ENCODE measurements at regions not wholly inside any gene's neighbourhood (a gene's known extent, or its start where the extent isn't known, plus 50 kb on each side); places are given as distances from the start of the nearest gene placed in this dataset.

GRCh38 chr5:28473531-28474107 is 1435.2 kb upstream of the CDH9 start:
- Mint-ChIP-seq H3K36me3 (ENCODE audit: low read depth) (no peaks in the 10 kb centered on the region), H3K4me1 (no peaks in the 10 kb centered on the region), H3K27me3 (no peaks in the 10 kb centered on the region), H3K27ac (no peak overlapping the region), H3K4me3 (no peak overlapping the region), H3K9me3 (ENCODE audit: low read depth) (peaks cover 12% of the 10 kb centered on the region)
- POLR2A ChIA-PET, result no interaction called here
- ATAC-seq (no peak), DNase-seq (no peak)
- CTCF ChIA-PET, result no interaction called here
- intact Hi-C loops (cut with DNase I, micrococcal nuclease), result no loop called here

DNA sequence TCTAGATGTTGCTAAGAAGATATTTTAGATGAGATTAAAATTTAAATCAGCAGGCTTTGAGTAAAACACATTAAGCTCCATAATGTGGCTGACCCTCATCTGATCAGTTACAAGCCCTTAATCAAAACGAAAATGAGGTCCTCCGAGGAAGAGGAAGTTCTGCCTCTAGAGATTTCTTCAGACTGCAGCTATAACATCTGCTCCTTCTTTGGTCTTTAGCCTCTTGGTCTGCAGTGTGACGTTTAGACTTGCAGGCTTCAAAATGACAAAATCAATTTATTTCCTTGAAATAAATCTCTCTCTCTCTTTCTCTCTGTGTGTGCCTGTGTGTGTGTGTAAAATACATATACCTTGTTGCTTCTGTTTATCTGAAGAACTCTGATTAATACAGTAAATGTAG is 1429.8 kb upstream of the CDH9 start:
- Mint-ChIP-seq H3K27me3 (no peaks in the 10 kb centered on the region), H3K36me3 (ENCODE audit: low read depth) (no peaks in the 10 kb centered on the region), H3K27ac (no peak overlapping the region), H3K9me3 (ENCODE audit: low read depth) (peaks cover 15% of the 10 kb centered on the region), H3K4me1 (no peaks in the 10 kb centered on the region), H3K4me3 (no peak overlapping the region)
- ATAC-seq (no peak), DNase-seq (no peak)
- ChIA-PET POLR2A (no interaction called here), CTCF (no interaction called here)
- intact Hi-C loops (cut with DNase I, micrococcal nuclease), result no loop called here

DNA sequence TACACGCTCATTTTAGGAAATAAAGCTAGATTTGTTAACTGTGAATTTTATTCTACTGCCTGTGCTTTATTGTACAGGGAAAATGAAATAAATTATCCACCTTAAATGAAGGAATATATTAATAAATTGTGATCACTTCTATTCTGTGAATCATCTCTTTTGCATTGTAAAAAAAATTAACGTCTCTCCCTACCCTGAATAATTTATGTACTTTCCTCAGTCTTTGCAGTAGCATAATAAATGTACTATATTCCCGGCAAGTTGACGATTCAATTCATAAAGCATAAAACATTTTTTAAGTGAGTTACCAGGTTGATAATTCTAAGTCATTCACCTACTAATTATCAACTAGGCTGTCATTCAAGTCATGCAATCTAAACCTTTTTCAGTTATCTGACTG is 1425.3 kb upstream of the CDH9 start:
- no peaks in the 10 kb centered on the region for H3K4me1 Mint-ChIP-seq
- H3K4me3 Mint-ChIP-seq, result no peak overlapping the region
- CTCF ChIA-PET, result no interaction called here
- intact Hi-C loops (cut with DNase I, micrococcal nuclease), result no loop called here
- H3K9me3 Mint-ChIP-seq (ENCODE audit: low read depth), result peaks cover 14% of the 10 kb centered on the region
- DNase-seq (no peak), ATAC-seq (no peak)
- no peak overlapping the region for H3K27ac Mint-ChIP-seq
- H3K27me3 Mint-ChIP-seq, result no peaks in the 10 kb centered on the region
- POLR2A ChIA-PET, result no interaction called here
- no peaks in the 10 kb centered on the region for H3K36me3 Mint-ChIP-seq (ENCODE audit: low read depth)

GRCh38 chr5:28451483-28451882 is 1413.1 kb upstream of the CDH9 start:
- intact Hi-C loops (cut with DNase I, micrococcal nuclease), result no loop called here
- H3K36me3 Mint-ChIP-seq (ENCODE audit: low read depth), result no peaks in the 10 kb centered on the region
- ATAC-seq, result no peak
- H3K9me3 Mint-ChIP-seq (ENCODE audit: low read depth), result peaks cover 21% of the 10 kb centered on the region
- no peak overlapping the region for H3K4me3 Mint-ChIP-seq
- DNase-seq, result no peak
- CTCF ChIA-PET, result interaction anchor here (0.6 kb wide), 1 partner anchor 943 kb away, joined by 3 read pairs; no protein-coding TSS in a partner anchor
- H3K27me3 Mint-ChIP-seq, result no peaks in the 10 kb centered on the region
- H3K27ac Mint-ChIP-seq, result no peak overlapping the region
- POLR2A ChIA-PET, result no interaction called here
- no peaks in the 10 kb centered on the region for H3K4me1 Mint-ChIP-seq

DNA sequence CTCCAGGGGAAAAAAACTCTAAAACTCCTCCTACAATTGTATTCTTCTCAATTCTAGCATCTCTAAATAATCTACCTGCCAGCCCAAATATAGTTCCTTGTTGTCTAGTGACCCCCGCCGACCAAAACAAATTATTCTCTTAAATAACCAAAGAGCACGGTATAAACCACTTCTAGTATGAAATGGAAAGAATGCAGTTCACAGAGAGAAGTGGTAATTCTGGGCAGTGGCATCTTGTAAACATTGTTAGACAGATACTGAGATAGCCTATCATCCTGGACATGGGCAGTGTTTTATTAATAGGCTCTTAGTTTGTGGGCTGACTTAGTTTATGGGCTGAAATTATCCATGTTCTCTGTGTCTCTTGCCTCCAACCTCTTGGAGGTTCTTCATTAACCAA is 1412.6 kb upstream of the CDH9 start:
- ATAC-seq (no peak), DNase-seq (no peak)
- no peaks in the 10 kb centered on the region for H3K4me1 Mint-ChIP-seq
- H3K27ac Mint-ChIP-seq, result no peak overlapping the region
- ChIA-PET POLR2A (no interaction called here), CTCF (no interaction called here)
- no peaks in the 10 kb centered on the region for H3K27me3 Mint-ChIP-seq
- no peaks in the 10 kb centered on the region for H3K36me3 Mint-ChIP-seq (ENCODE audit: low read depth)
- intact Hi-C loops (cut with DNase I, micrococcal nuclease), result no loop called here
- no peak overlapping the region for H3K4me3 Mint-ChIP-seq
- peaks cover 21% of the 10 kb centered on the region for H3K9me3 Mint-ChIP-seq (ENCODE audit: low read depth)

DNA sequence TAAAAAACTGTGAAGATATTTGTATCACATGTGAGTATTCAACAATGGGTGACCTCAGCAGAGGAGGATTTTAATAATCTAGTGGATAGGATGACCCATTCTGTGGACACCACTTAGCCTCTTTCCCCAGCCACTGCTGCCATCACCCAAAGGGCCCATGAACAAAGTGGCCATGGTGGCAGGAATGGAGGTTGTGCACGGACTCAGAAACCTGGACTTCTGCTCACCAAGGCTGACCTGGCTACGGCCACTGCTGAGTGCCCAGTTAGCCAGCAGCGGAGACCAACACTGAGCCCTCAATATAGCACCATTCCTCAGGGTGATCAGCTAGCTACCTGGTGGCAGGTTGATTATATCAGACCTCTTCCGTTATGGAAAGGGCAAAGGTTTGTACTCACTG is 1410.4 kb upstream of the CDH9 start:
- ATAC-seq (no peak), DNase-seq (no peak)
- ChIA-PET POLR2A (no interaction called here), CTCF (no interaction called here)
- Mint-ChIP-seq H3K36me3 (ENCODE audit: low read depth) (no peaks in the 10 kb centered on the region), H3K4me3 (no peak overlapping the region), H3K27me3 (no peaks in the 10 kb centered on the region), H3K27ac (no peak overlapping the region), H3K4me1 (no peaks in the 10 kb centered on the region), H3K9me3 (ENCODE audit: low read depth) (peaks cover 21% of the 10 kb centered on the region)
- intact Hi-C loops (cut with DNase I, micrococcal nuclease), result no loop called here

DNA sequence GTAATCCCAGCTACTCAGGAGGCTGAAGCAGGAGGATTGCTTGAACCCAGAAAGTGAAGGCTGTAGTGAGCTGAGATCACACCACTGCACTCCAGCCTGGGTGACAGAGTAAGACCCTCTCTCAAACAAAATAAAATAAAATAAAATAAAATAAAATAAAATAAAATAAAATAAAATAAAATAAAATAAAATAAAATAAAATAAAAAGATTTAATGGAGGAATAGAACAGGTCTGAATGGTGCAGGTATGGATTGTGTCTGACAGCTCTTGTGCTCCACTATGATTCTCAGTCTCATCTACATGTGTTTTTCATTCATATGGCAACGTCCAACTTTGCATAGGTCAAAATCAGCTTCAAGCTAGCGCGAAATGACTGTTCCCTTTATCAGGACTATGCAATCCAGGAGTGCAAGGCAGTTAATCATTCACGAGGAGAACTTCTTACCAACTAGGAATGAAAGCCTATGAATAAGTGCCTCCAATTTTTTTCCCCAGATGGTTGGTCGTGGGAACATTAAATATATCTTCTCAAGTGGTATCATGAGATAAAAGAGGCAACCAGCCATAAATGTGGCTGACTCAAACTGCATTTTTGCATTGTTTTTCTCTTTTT is 1392.3 kb upstream of the CDH9 start:
- Mint-ChIP-seq H3K4me3 (no peak overlapping the region), H3K4me1 (no peaks in the 10 kb centered on the region), H3K27ac (no peak overlapping the region), H3K36me3 (ENCODE audit: low read depth) (no peaks in the 10 kb centered on the region), H3K27me3 (no peaks in the 10 kb centered on the region), H3K9me3 (ENCODE audit: low read depth) (peaks cover 18% of the 10 kb centered on the region)
- ATAC-seq (no peak), DNase-seq (no peak)
- ChIA-PET CTCF (no interaction called here), POLR2A (no interaction called here)
- intact Hi-C loops (cut with DNase I, micrococcal nuclease), result no loop called here

DNA sequence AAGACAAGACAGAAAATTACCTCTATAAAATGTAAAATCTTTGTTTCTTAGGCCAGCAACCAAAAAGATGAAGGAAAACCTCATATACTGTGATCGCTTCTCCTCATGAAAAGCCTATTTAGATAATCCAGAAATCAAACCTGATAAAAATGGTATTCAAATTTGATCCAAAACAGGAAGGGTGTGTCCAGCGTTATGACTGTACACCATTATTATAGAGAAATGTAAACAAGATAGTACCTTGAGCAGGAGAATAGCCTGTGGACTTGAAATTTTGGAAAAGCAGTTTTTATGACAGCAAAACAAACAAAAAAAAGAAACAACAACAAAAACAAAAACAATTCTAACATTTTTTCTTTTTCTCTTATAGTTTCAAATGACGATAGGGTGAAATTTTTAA is 1382.8 kb upstream of the CDH9 start:
- H3K36me3 Mint-ChIP-seq (ENCODE audit: low read depth), result no peaks in the 10 kb centered on the region
- no peak for ATAC-seq
- H3K27me3 Mint-ChIP-seq, result no peaks in the 10 kb centered on the region
- H3K4me3 Mint-ChIP-seq, result no peak overlapping the region
- ChIA-PET CTCF (no interaction called here), POLR2A (no interaction called here)
- H3K4me1 Mint-ChIP-seq, result no peaks in the 10 kb centered on the region
- peaks cover 22% of the 10 kb centered on the region for H3K9me3 Mint-ChIP-seq (ENCODE audit: low read depth)
- no peak overlapping the region for H3K27ac Mint-ChIP-seq
- intact Hi-C loops (cut with DNase I, micrococcal nuclease), result no loop called here
- no peak for DNase-seq

DNA sequence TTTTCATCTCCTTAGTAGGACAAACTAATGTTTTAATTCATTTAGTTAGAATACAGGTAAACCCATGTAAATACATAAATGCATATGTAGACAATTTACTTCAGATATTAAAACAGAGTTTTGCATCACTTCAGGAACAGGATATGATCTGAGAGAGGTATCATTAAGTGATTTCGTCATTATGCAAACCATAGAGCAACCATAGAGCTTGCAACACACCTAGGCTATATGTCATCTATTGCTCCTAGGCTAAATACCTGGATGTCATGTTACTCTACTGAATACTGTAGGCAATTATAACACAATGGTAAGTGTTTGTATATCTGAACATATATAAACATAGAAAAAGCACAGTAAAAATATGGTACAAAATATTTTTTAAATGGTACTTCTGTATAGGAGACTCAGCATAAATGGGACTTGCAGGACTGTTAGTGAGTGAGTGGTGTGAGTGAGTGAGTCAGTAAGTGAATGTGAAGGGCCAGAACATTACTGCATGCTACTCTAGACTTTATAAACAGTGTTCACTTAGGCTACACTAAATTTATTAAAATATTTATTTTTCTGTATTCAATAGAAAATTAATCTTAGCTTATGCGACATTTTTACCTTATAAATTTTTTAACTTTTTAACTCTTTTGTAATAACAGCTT is 1377.5 kb upstream of the CDH9 start:
- H3K4me3 Mint-ChIP-seq, result no peak overlapping the region
- no peak for DNase-seq
- H3K4me1 Mint-ChIP-seq, result no peaks in the 10 kb centered on the region
- peaks cover 26% of the 10 kb centered on the region for H3K9me3 Mint-ChIP-seq (ENCODE audit: low read depth)
- H3K27ac Mint-ChIP-seq, result no peak overlapping the region
- ChIA-PET CTCF (no interaction called here), POLR2A (no interaction called here)
- no peaks in the 10 kb centered on the region for H3K36me3 Mint-ChIP-seq (ENCODE audit: low read depth)
- ATAC-seq, result no peak
- no peaks in the 10 kb centered on the region for H3K27me3 Mint-ChIP-seq
- intact Hi-C loops (cut with DNase I, micrococcal nuclease), result no loop called here

GRCh38 chr5:28414619-28415018 is 1376.2 kb upstream of the CDH9 start:
- DNase-seq (no peak), ATAC-seq (no peak)
- H3K36me3 Mint-ChIP-seq (ENCODE audit: low read depth), result no peaks in the 10 kb centered on the region
- no peak overlapping the region for H3K27ac Mint-ChIP-seq
- H3K9me3 Mint-ChIP-seq (ENCODE audit: low read depth), result peaks cover 31% of the 10 kb centered on the region
- no peak overlapping the region for H3K4me3 Mint-ChIP-seq
- no peaks in the 10 kb centered on the region for H3K4me1 Mint-ChIP-seq
- H3K27me3 Mint-ChIP-seq, result no peaks in the 10 kb centered on the region
- intact Hi-C loops (cut with DNase I, micrococcal nuclease), result no loop called here
- ChIA-PET POLR2A (no interaction called here), CTCF (no interaction called here)

GRCh38 chr5:28408651-28409050 is 1370.3 kb upstream of the CDH9 start:
- H3K27me3 Mint-ChIP-seq, result no peaks in the 10 kb centered on the region
- intact Hi-C loops (cut with DNase I, micrococcal nuclease), result no loop called here
- no peak overlapping the region for H3K27ac Mint-ChIP-seq
- ATAC-seq, result no peak
- ChIA-PET POLR2A (no interaction called here), CTCF (interaction anchor here (0.8 kb wide), 1 partner anchor 46 kb away, joined by 3 read pairs; no protein-coding TSS in a partner anchor)
- no peaks in the 10 kb centered on the region for H3K36me3 Mint-ChIP-seq (ENCODE audit: low read depth)
- no peaks in the 10 kb centered on the region for H3K4me1 Mint-ChIP-seq
- DNase-seq, result no peak
- no peak overlapping the region for H3K4me3 Mint-ChIP-seq
- H3K9me3 Mint-ChIP-seq (ENCODE audit: low read depth), result peaks cover 30% of the 10 kb centered on the region

DNA sequence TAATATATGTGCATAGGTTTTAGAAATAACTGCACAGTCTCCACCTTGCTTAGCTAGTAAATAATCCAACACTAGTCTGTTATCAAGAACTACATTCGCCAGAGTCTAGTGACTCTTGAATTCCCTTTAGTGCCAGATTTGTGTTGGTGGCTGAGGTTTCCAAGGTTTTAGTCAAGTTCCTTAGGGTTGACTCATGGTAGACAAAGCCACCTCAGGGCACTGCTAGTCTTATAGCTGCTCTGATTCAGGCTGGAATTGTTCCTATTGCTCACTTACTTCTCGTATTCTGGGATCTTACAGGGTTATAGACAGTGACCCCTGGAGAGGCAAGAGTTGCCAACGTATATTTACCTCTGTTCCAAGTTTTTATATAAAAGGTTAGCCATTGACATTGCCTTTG is 1369.8 kb upstream of the CDH9 start:
- Mint-ChIP-seq H3K36me3 (ENCODE audit: low read depth) (no peaks in the 10 kb centered on the region), H3K4me1 (no peaks in the 10 kb centered on the region), H3K27me3 (no peaks in the 10 kb centered on the region), H3K27ac (no peak overlapping the region), H3K4me3 (no peak overlapping the region), H3K9me3 (ENCODE audit: low read depth) (peaks cover 28% of the 10 kb centered on the region)
- ChIA-PET CTCF (interaction anchor here (0.8 kb wide), 1 partner anchor 46 kb away, joined by 3 read pairs; no protein-coding TSS in a partner anchor), POLR2A (no interaction called here)
- DNase-seq, result no peak
- no peak for ATAC-seq
- intact Hi-C loops (cut with DNase I, micrococcal nuclease), result no loop called here

All from activated CD4-positive, alpha-beta T cell treated with anti-CD3 and anti-CD28 coated beads for 36 hours (primary cell).